IPS-NIHi11 (cell line): ENCODE measurements at regions not wholly inside any gene's neighbourhood (a gene's known extent, or its start where the extent isn't known, plus 50 kb on each side); places are given as distances from the start of the nearest gene placed in this dataset.

Source experiments
- DNase-seq: peaks from one replicate; pipeline ENCODE4 v3.0.0; 2012; ENCODE audit warnings: mixed read lengths, low spot score

GRCh38 chr6:44712353-44713111 lies 325.0 kb downstream of the CDC5L start:
- DNase-seq, result no peak

- DNase-seq, result no peak
These were observed 327.7 kb downstream of the CDC5L start for GRCh38 chr6:44715188-44715587.

- no peak for DNase-seq
These were observed 328.4 kb downstream of the CDC5L start for GRCh38 chr6:44715925-44716324.

- DNase-seq, result no peak
These were observed 329.9 kb downstream of the CDC5L start for GRCh38 chr6:44717431-44717830.

GRCh38 chr6:44721954-44722578 lies 334.6 kb downstream of the CDC5L start:
- DNase-seq, result no peak

- DNase-seq, result no peak
These were observed 335.2 kb downstream of the CDC5L start for GRCh38 chr6:44722736-44723135.

GRCh38 chr6:44723439-44724197 lies 336.1 kb downstream of the CDC5L start:
- no peak for DNase-seq

GRCh38 chr6:44725070-44725469 lies 337.6 kb downstream of the CDC5L start:
- no peak for DNase-seq

- no peak for DNase-seq
These were observed 340.4 kb downstream of the CDC5L start for GRCh38 chr6:44727651-44728630.

GRCh38 chr6:44730771-44731391 lies 343.4 kb downstream of the CDC5L start:
- DNase-seq, result no peak

GRCh38 chr6:44731485-44732095 lies 344.1 kb downstream of the CDC5L start:
- DNase-seq, result no peak

GRCh38 chr6:44732243-44732642 lies 344.7 kb downstream of the CDC5L start:
- no peak for DNase-seq

- no peak for DNase-seq
These were observed 345.6 kb downstream of the CDC5L start for GRCh38 chr6:44733126-44733525.

- DNase-seq, result no peak
These were observed 346.4 kb downstream of the CDC5L start for GRCh38 chr6:44733868-44734267.

- no peak for DNase-seq
These were observed 347.6 kb downstream of the CDC5L start for GRCh38 chr6:44734886-44735629.

- DNase-seq, result no peak
These were observed 348.1 kb downstream of the CDC5L start for GRCh38 chr6:44735630-44735963.

- DNase-seq, result no peak
These were observed 349.8 kb downstream of the CDC5L start for GRCh38 chr6:44737341-44737740.

GRCh38 chr6:44737829-44738528 lies 350.5 kb downstream of the CDC5L start:
- no peak for DNase-seq

GRCh38 chr6:44738601-44739146 lies 351.2 kb downstream of the CDC5L start:
- DNase-seq, result no peak
